Heart left ventricle (tissue), 13 donors: ENCODE measurements at regions not wholly inside any gene's neighbourhood (a gene's known extent, or its start where the extent isn't known, plus 50 kb on each side); places are given as distances from the start of the nearest gene placed in this dataset.

Source experiments
- POLR2A ChIP-seq, 2 donors: fragments of 450-650 bp; IDR thresholded peaks; one replicate each; pipeline ENCODE4 v1.6.1; 2017; ENCODE audit warnings: antibody characterized with exemption in 2 of 2, mild to moderate bottlenecking in 2 of 2, moderate library complexity in 2 of 2
- TF ChIP-seq, protein P1 (sequence below), 12 donors: fragments of 200-600 bp; sonication (generic) in 4 of 12; IDR thresholded peaks; one replicate each; pipeline versions ENCODE4 v1.5.0 to v1.8.0; 2018 to 2022; ENCODE audit warnings: antibody characterized with exemption in 12 of 12, mild to moderate bottlenecking in 5 of 12
- donor health status: ischemic (EF 13 %, LVEDD 7.1; RV severe dilation, severe dysfunction).
- donor health status: DM: no; HTN: yes; CAD: no.
- donor health status: DM: no; HTN: no; CAD: no.
- donor health status: ischemic (EF 25% LVEDD 6.9; RV normal size, moderate dysfunction).
- donor health status: ischemic (EF 25% LVEDD 5.7; RV mildly dilated, moderate dysfunction).
- donor health status: ischemic (EF 35%, LVEDD 5.7; RV mildly dilated, moderate dysfunction).
- donor health status: nonischemic (EF 11% LVEDD 7.7; RV severe dilation, severe dysfunction).
- donor health status: DM: yes; HTN: yes; CAD: no.
- donor health status: PGD.
- donor health status: ischemic (EF 29% LVEDD 5.4; RV normal size, mild dysfunction).
- donor health status: nonischemic (EF 23%, LVEDD 6.1; RV moderate dilation, normal function).

- TF ChIP-seq, protein P1, sequence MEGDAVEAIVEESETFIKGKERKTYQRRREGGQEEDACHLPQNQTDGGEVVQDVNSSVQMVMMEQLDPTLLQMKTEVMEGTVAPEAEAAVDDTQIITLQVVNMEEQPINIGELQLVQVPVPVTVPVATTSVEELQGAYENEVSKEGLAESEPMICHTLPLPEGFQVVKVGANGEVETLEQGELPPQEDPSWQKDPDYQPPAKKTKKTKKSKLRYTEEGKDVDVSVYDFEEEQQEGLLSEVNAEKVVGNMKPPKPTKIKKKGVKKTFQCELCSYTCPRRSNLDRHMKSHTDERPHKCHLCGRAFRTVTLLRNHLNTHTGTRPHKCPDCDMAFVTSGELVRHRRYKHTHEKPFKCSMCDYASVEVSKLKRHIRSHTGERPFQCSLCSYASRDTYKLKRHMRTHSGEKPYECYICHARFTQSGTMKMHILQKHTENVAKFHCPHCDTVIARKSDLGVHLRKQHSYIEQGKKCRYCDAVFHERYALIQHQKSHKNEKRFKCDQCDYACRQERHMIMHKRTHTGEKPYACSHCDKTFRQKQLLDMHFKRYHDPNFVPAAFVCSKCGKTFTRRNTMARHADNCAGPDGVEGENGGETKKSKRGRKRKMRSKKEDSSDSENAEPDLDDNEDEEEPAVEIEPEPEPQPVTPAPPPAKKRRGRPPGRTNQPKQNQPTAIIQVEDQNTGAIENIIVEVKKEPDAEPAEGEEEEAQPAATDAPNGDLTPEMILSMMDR (IDR thresholded peaks at IDR 0.05) = no peak
- no peak for TF ChIP-seq POLR2A (IDR thresholded peaks at IDR 0.05)
Measured at GRCh38 chr1:208335371-208336136, 91.4 kb upstream of the PLXNA2 start.
